HL-60 (cell line): ENCODE measurements at regions not wholly inside any gene's neighbourhood (a gene's known extent, or its start where the extent isn't known, plus 50 kb on each side); places are given as distances from the start of the nearest gene placed in this dataset.

Experiments used
- DNase-seq, 2 experiments: peaks; one replicate each; pipeline ENCODE4 v3.0.0-alpha.2; 2010 to 2020; ENCODE audit warnings: low read depth in 1 of 2, low spot score in 1 of 2
- H3K27ac ChIP-seq: fragments of 250-450 bp; sonication (Bioruptor Pico); replicated peaks from 2 replicates; pipeline ENCODE4 v1.5.1; 2020; ENCODE audit warnings: mild to moderate bottlenecking, moderate library complexity
- H3K27me3 ChIP-seq: fragments of 250-450 bp; sonication (Bioruptor Pico); 2 replicates; pipeline ENCODE4 v1.5.1; 2021; ENCODE audit warnings: mild to moderate bottlenecking, moderate library complexity; ENCODE audit not compliant: insufficient read depth, poor library complexity, severe bottlenecking
- H3K4me3 ChIP-seq: replicated peaks from 2 replicates; pipeline ENCODE4 v1.5.1; 2011; ENCODE audit warnings: mild to moderate bottlenecking, control low read depth, low read length; ENCODE audit not compliant: insufficient read depth
- CTCF ChIP-seq: IDR thresholded peaks from one replicate; pipeline ENCODE4 v1.5.1; 2011; ENCODE audit warnings: low read length, control low read depth, inconsistent platforms; ENCODE audit not compliant: insufficient read depth
- GABPA ChIP-seq: IDR thresholded peaks from 2 replicates; pipeline ENCODE4 v1.6.1; 2012; ENCODE audit warnings: low read depth
- POLR2AphosphoS5 ChIP-seq: IDR thresholded peaks from 2 replicates; pipeline ENCODE4 v1.6.1; 2012; ENCODE audit warnings: low read depth
- REST ChIP-seq: IDR thresholded peaks from 2 replicates; pipeline ENCODE4 v1.6.1; 2012; ENCODE audit warnings: low read depth; ENCODE audit not compliant: insufficient replicate concordance
- SPI1 ChIP-seq: IDR thresholded peaks from 2 replicates; pipeline ENCODE4 v1.6.1; 2012; ENCODE audit warnings: low read depth, mild to moderate bottlenecking, borderline replicate concordance

GRCh38 chr2:187971893-187972292 is 319.8 kb upstream of the GULP1 start:
- Histone ChIP-seq H3K4me3 (no peak overlapping the region), H3K27me3 (no peaks in the 10 kb centered on the region), H3K27ac (no peak overlapping the region)
- no peak for TF ChIP-seq POLR2AphosphoS5
- no peak for TF ChIP-seq REST
- no peak for TF ChIP-seq SPI1
- no peak for TF ChIP-seq CTCF
- no peak for TF ChIP-seq GABPA
- no peak for DNase-seq

- Histone ChIP-seq H3K27me3 (no peaks in the 10 kb centered on the region), H3K27ac (no peak overlapping the region), H3K4me3 (no peak overlapping the region)
- DNase-seq, result no peak
- TF ChIP-seq CTCF (no peak), REST (no peak), GABPA (no peak), SPI1 (no peak), POLR2AphosphoS5 (no peak)
Observed at GRCh38 chr2:187976259-187976985, 315.3 kb upstream of the GULP1 start.

- Histone ChIP-seq H3K27ac (no peak overlapping the region), H3K4me3 (no peak overlapping the region), H3K27me3 (no peaks in the 10 kb centered on the region)
- TF ChIP-seq CTCF (no peak), REST (no peak), GABPA (no peak), SPI1 (no peak), POLR2AphosphoS5 (no peak)
- no peak for DNase-seq
Observed at GRCh38 chr2:187976986-187977333, 314.7 kb upstream of the GULP1 start.
